ENCODE measurements at regions not wholly inside any gene's neighbourhood (a gene's known extent, or its start where the extent isn't known, plus 50 kb on each side); places are given as distances from the start of the nearest gene placed in this dataset.

- DNase-seq (no peak), ATAC-seq (no peak)
- H3K4me1 ChIP-seq = no peaks in the 10 kb centered on the region
- no peak overlapping the region for H3K4me3 ChIP-seq
- H3K36me3 ChIP-seq = no peaks in the 10 kb centered on the region
- intact Hi-C loops (cut with DNase I) = no loop called here
- H3K27me3 ChIP-seq (ENCODE audit: low read depth) = no peaks in the 10 kb centered on the region
- H3K9me3 ChIP-seq = no peaks in the 10 kb centered on the region
- H3K27ac ChIP-seq = no peak overlapping the region
- no peak for TF ChIP-seq CTCF (IDR thresholded peaks at IDR 0.05)
These were observed 315.7 kb downstream of the FBXW7 start for GRCh38 chr4:152220201-152220666.

GRCh38 chr4:152218576-152218975, 317.3 kb downstream of the FBXW7 start:
- no peaks in the 10 kb centered on the region for H3K36me3 ChIP-seq
- H3K27me3 ChIP-seq (ENCODE audit: low read depth) = no peaks in the 10 kb centered on the region
- no peaks in the 10 kb centered on the region for H3K9me3 ChIP-seq
- no peak overlapping the region for H3K4me3 ChIP-seq
- no peak for TF ChIP-seq CTCF (IDR thresholded peaks at IDR 0.05)
- H3K27ac ChIP-seq = no peak overlapping the region
- ATAC-seq (no peak), DNase-seq (no peak)
- intact Hi-C loops (cut with DNase I) = no loop called here
- no peaks in the 10 kb centered on the region for H3K4me1 ChIP-seq

GRCh38 chr4:152217896-152218295, 318.0 kb downstream of the FBXW7 start:
- intact Hi-C loops (cut with DNase I) = no loop called here
- no peak for TF ChIP-seq CTCF (IDR thresholded peaks at IDR 0.05)
- DNase-seq (no peak), ATAC-seq (no peak)
- Histone ChIP-seq H3K27ac (no peak overlapping the region), H3K27me3 (ENCODE audit: low read depth) (no peaks in the 10 kb centered on the region), H3K4me3 (no peak overlapping the region), H3K36me3 (no peaks in the 10 kb centered on the region), H3K4me1 (no peaks in the 10 kb centered on the region), H3K9me3 (no peaks in the 10 kb centered on the region)

GRCh38 chr4:152211936-152212653, 323.8 kb downstream of the FBXW7 start:
- H3K9me3 ChIP-seq = no peaks in the 10 kb centered on the region
- intact Hi-C loops (cut with DNase I) = no loop called here
- TF ChIP-seq CTCF (IDR thresholded peaks at IDR 0.05) = no peak
- no peak for ATAC-seq
- no peaks in the 10 kb centered on the region for H3K36me3 ChIP-seq
- H3K4me3 ChIP-seq = no peak overlapping the region
- H3K27ac ChIP-seq = no peak overlapping the region
- H3K4me1 ChIP-seq = no peaks in the 10 kb centered on the region
- no peaks in the 10 kb centered on the region for H3K27me3 ChIP-seq (ENCODE audit: low read depth)
- no peak for DNase-seq

- TF ChIP-seq CTCF (IDR thresholded peaks at IDR 0.05) = no peak
- no peak for DNase-seq
- intact Hi-C loops (cut with DNase I) = no loop called here
These were observed 326.0 kb downstream of the FBXW7 start for GRCh38 chr4:152209772-152210493.

More at GRCh38 chr4:152209772-152210493, 326.0 kb downstream of the FBXW7 start:
- no peak for ATAC-seq
- Histone ChIP-seq H3K9me3 (no peaks in the 10 kb centered on the region), H3K4me1 (no peaks in the 10 kb centered on the region), H3K36me3 (no peaks in the 10 kb centered on the region), H3K27ac (no peak overlapping the region), H3K4me3 (no peak overlapping the region), H3K27me3 (ENCODE audit: low read depth) (no peaks in the 10 kb centered on the region)
